Activated naive CD8-positive, alpha-beta T cell treated with anti-CD3 and anti-CD28 coated beads, Interleukin-2, amount 10 ng/mL, durations not matched to agents 7 days and 5 days (primary cell): ENCODE measurements at regions not wholly inside any gene's neighbourhood (a gene's known extent, or its start where the extent isn't known, plus 50 kb on each side); places are given as distances from the start of the nearest gene placed in this dataset.

ENCODE experiments used
- ATAC-seq: fragments of 150-1000 bp; cut with Tn5 transposase; one replicate; pipeline ENCODE4 v1.10.0; 2021; ENCODE audit warnings: low read depth, moderate library complexity
- POLR2A ChIA-PET: fragments of 350-600 bp; sonication (Branson Sonifier 250); formaldehyde crosslinking; loops from one replicate; lab custom pipeline; 2021; ENCODE audit warnings: antibody characterized with exemption; lab: Charles Lee
- DNase-seq: peaks from one replicate; pipeline ENCODE4 v3.0.0; 2021
- H3K27ac Mint-ChIP-seq: one replicate; pipeline ENCODE4 v1.8.0; 2022; ENCODE audit warnings: mild to moderate bottlenecking, mixed read lengths
- H3K27me3 Mint-ChIP-seq: one replicate; pipeline ENCODE4 v1.8.0; 2022; ENCODE audit warnings: mild to moderate bottlenecking, moderate library complexity, mixed read lengths
- H3K36me3 Mint-ChIP-seq: one replicate; pipeline ENCODE4 v1.8.0; 2021; ENCODE audit warnings: mild to moderate bottlenecking, mixed read lengths
- H3K4me1 Mint-ChIP-seq: one replicate; pipeline ENCODE4 v1.8.0; 2021; ENCODE audit warnings: mixed read lengths
- H3K4me3 Mint-ChIP-seq: one replicate; pipeline ENCODE4 v1.8.0; 2022; ENCODE audit warnings: mild to moderate bottlenecking, moderate library complexity, mixed read lengths
- H3K9me3 Mint-ChIP-seq: one replicate; pipeline ENCODE4 v1.8.0; 2021; ENCODE audit warnings: mixed read lengths

- Mint-ChIP-seq H3K27me3 (no peaks in the 10 kb centered on the region), H3K4me3 (no peak overlapping the region), H3K27ac (no peak overlapping the region), H3K36me3 (no peaks in the 10 kb centered on the region), H3K4me1 (no peaks in the 10 kb centered on the region), H3K9me3 (no peaks in the 10 kb centered on the region)
- DNase-seq (no peak), ATAC-seq (no peak)
- POLR2A ChIA-PET = no interaction called here
These were observed 394.8 kb downstream of the DHX35 start for GRCh38 chr20:39356908-39357307.

- peaks cover 4% of the 10 kb centered on the region for H3K9me3 Mint-ChIP-seq
These were observed 387.1 kb downstream of the DHX35 start for GRCh38 chr20:39349240-39349639.

GRCh38 chr20:39347626-39348025, 385.5 kb downstream of the DHX35 start:
- no peaks in the 10 kb centered on the region for H3K27me3 Mint-ChIP-seq
- H3K36me3 Mint-ChIP-seq = no peaks in the 10 kb centered on the region
- H3K4me3 Mint-ChIP-seq = no peak overlapping the region
- no peak overlapping the region for H3K27ac Mint-ChIP-seq
- no peak for ATAC-seq
- peaks cover 4% of the 10 kb centered on the region for H3K9me3 Mint-ChIP-seq
- DNase-seq = no peak
- POLR2A ChIA-PET = no interaction called here
- no peaks in the 10 kb centered on the region for H3K4me1 Mint-ChIP-seq

More at GRCh38 chr20:39349240-39349639, 387.1 kb downstream of the DHX35 start:
- POLR2A ChIA-PET = no interaction called here
- Mint-ChIP-seq H3K36me3 (no peaks in the 10 kb centered on the region), H3K4me3 (no peak overlapping the region), H3K4me1 (no peaks in the 10 kb centered on the region), H3K27ac (no peak overlapping the region), H3K27me3 (no peaks in the 10 kb centered on the region)
- no peak for DNase-seq
- no peak for ATAC-seq

- POLR2A ChIA-PET = no interaction called here
- no peaks in the 10 kb centered on the region for H3K36me3 Mint-ChIP-seq
- H3K27ac Mint-ChIP-seq = no peak overlapping the region
- H3K4me3 Mint-ChIP-seq = no peak overlapping the region
- no peak for DNase-seq
- H3K27me3 Mint-ChIP-seq = no peaks in the 10 kb centered on the region
- no peak for ATAC-seq
- H3K4me1 Mint-ChIP-seq = peaks cover 1% of the 10 kb centered on the region
- H3K9me3 Mint-ChIP-seq = no peaks in the 10 kb centered on the region
These were observed 380.3 kb downstream of the DHX35 start for GRCh38 chr20:39342463-39342862.

GRCh38 chr20:39338469-39339376, 376.6 kb downstream of the DHX35 start:
- DNase-seq = no peak
- H3K27ac Mint-ChIP-seq = no peak overlapping the region
- POLR2A ChIA-PET = no interaction called here
- H3K27me3 Mint-ChIP-seq = no peaks in the 10 kb centered on the region
- H3K4me3 Mint-ChIP-seq = no peak overlapping the region
- H3K9me3 Mint-ChIP-seq = no peaks in the 10 kb centered on the region
- H3K36me3 Mint-ChIP-seq = no peaks in the 10 kb centered on the region
- no peak for ATAC-seq
- H3K4me1 Mint-ChIP-seq = peaks cover 1% of the 10 kb centered on the region

- no peak for DNase-seq
- Mint-ChIP-seq H3K4me3 (no peak overlapping the region), H3K27me3 (no peaks in the 10 kb centered on the region), H3K36me3 (no peaks in the 10 kb centered on the region), H3K4me1 (no peaks in the 10 kb centered on the region), H3K9me3 (peaks cover 3% of the 10 kb centered on the region), H3K27ac (no peak overlapping the region)
- POLR2A ChIA-PET = no interaction called here
- ATAC-seq = no peak
These were observed 371.1 kb downstream of the DHX35 start for GRCh38 chr20:39333211-39333610.

- DNase-seq = no peak
- Mint-ChIP-seq H3K4me3 (no peak overlapping the region), H3K4me1 (no peaks in the 10 kb centered on the region), H3K27me3 (peaks cover 2% of the 10 kb centered on the region), H3K36me3 (no peaks in the 10 kb centered on the region), H3K27ac (no peak overlapping the region), H3K9me3 (peaks cover 3% of the 10 kb centered on the region)
- POLR2A ChIA-PET = no interaction called here
- ATAC-seq = no peak
These were observed 366.2 kb downstream of the DHX35 start for GRCh38 chr20:39328347-39328746.

- POLR2A ChIA-PET = no interaction called here
- Mint-ChIP-seq H3K27me3 (peaks cover 4% of the 10 kb centered on the region), H3K4me3 (no peak overlapping the region), H3K36me3 (no peaks in the 10 kb centered on the region), H3K9me3 (no peaks in the 10 kb centered on the region), H3K4me1 (no peaks in the 10 kb centered on the region), H3K27ac (no peak overlapping the region)
- DNase-seq = no peak
- no peak for ATAC-seq
These were observed 363.9 kb downstream of the DHX35 start for GRCh38 chr20:39326050-39326449.

- H3K27ac Mint-ChIP-seq = no peak overlapping the region
- DNase-seq (no peak), ATAC-seq (no peak)
- no peak overlapping the region for H3K4me3 Mint-ChIP-seq
- POLR2A ChIA-PET = no interaction called here
- peaks cover 12% of the 10 kb centered on the region for H3K27me3 Mint-ChIP-seq
- no peaks in the 10 kb centered on the region for H3K4me1 Mint-ChIP-seq
- H3K9me3 Mint-ChIP-seq = no peaks in the 10 kb centered on the region
- no peaks in the 10 kb centered on the region for H3K36me3 Mint-ChIP-seq
These were observed 356.8 kb downstream of the DHX35 start for GRCh38 chr20:39318911-39319310.

GRCh38 chr20:39312676-39313075, 350.5 kb downstream of the DHX35 start:
- H3K36me3 Mint-ChIP-seq = no peaks in the 10 kb centered on the region
- peaks cover 8% of the 10 kb centered on the region for H3K27me3 Mint-ChIP-seq
- ATAC-seq (no peak), DNase-seq (no peak)
- H3K27ac Mint-ChIP-seq = no peak overlapping the region
- POLR2A ChIA-PET = no interaction called here
- H3K4me3 Mint-ChIP-seq = no peak overlapping the region
- H3K4me1 Mint-ChIP-seq = peaks cover 3% of the 10 kb centered on the region
- no peaks in the 10 kb centered on the region for H3K9me3 Mint-ChIP-seq

- no peak overlapping the region for H3K27ac Mint-ChIP-seq
- H3K36me3 Mint-ChIP-seq = no peaks in the 10 kb centered on the region
- H3K4me3 Mint-ChIP-seq = no peak overlapping the region
- POLR2A ChIA-PET = no interaction called here
- peaks cover 3% of the 10 kb centered on the region for H3K4me1 Mint-ChIP-seq
- no peaks in the 10 kb centered on the region for H3K9me3 Mint-ChIP-seq
- no peak for DNase-seq
- H3K27me3 Mint-ChIP-seq = peaks cover 6% of the 10 kb centered on the region
- no peak for ATAC-seq
These were observed 349.8 kb downstream of the DHX35 start for GRCh38 chr20:39311851-39312506.

GRCh38 chr20:39310363-39310995, 348.3 kb downstream of the DHX35 start:
- peaks cover 6% of the 10 kb centered on the region for H3K27me3 Mint-ChIP-seq
- ATAC-seq = no peak
- H3K27ac Mint-ChIP-seq = no peak overlapping the region
- no peak overlapping the region for H3K4me3 Mint-ChIP-seq
- no peaks in the 10 kb centered on the region for H3K9me3 Mint-ChIP-seq
- DNase-seq = no peak
- H3K36me3 Mint-ChIP-seq = no peaks in the 10 kb centered on the region
- POLR2A ChIA-PET = no interaction called here
- H3K4me1 Mint-ChIP-seq = peaks cover 3% of the 10 kb centered on the region

- Mint-ChIP-seq H3K27ac (no peak overlapping the region), H3K36me3 (no peaks in the 10 kb centered on the region), H3K27me3 (peaks cover 6% of the 10 kb centered on the region), H3K9me3 (no peaks in the 10 kb centered on the region), H3K4me3 (no peak overlapping the region), H3K4me1 (peaks cover 3% of the 10 kb centered on the region)
- no peak for ATAC-seq
- POLR2A ChIA-PET = no interaction called here
- DNase-seq = no peak
These were observed 347.3 kb downstream of the DHX35 start for GRCh38 chr20:39309458-39309857.
